ENCODE measurements at regions not wholly inside any gene's neighbourhood (a gene's known extent, or its start where the extent isn't known, plus 50 kb on each side); places are given as distances from the start of the nearest gene placed in this dataset.
"Not testable (repeated sequence)": the region's sequence is repeated elsewhere in the genome, so short reads cannot be mapped to it uniquely, and the experiment has no call there.

- H3K36me3 ChIP-seq: no peaks in the 10 kb centered on the region
- no peaks in the 10 kb centered on the region for H3K4me1 ChIP-seq
- intact Hi-C loops (cut with DNase I): no loop called here
- no peak overlapping the region for H3K27ac ChIP-seq (replicated peaks in 1 of 4)
- DNase-seq (ENCODE audit: extremely low spot score): no peak
- peaks cover 0 to 10% (median 3%) of the 10 kb centered on the region in 4 donors for H3K9me3 ChIP-seq
- no peaks in the 10 kb centered on the region for H3K27me3 ChIP-seq
- H3K4me3 ChIP-seq: no peak overlapping the region
- WGBS: 84% methylated on average over 2 of the region's 2 CpGs
- TF ChIP-seq POLR2A (IDR thresholded peaks at IDR 0.05; ENCODE audit: low read depth): no peak
- no peak for TF ChIP-seq CTCF (IDR thresholded peaks at IDR 0.05)
- no peak for TF ChIP-seq EP300 (IDR thresholded peaks at IDR 0.05)
- no peak for TF ChIP-seq POLR2AphosphoS5 (IDR thresholded peaks at IDR 0.05)
Observed at GRCh38 chr5:87210743-87211142, 56.9 kb upstream of the RASA1 start.

- H3K4me1 ChIP-seq: no peaks in the 10 kb centered on the region
- no peaks in the 10 kb centered on the region for H3K27me3 ChIP-seq
- peaks cover 0 to 10% (median 3%) of the 10 kb centered on the region in 4 donors for H3K9me3 ChIP-seq
- TF ChIP-seq POLR2AphosphoS5 (IDR thresholded peaks at IDR 0.05) (no peak), CTCF (IDR thresholded peaks at IDR 0.05) (no peak), POLR2A (IDR thresholded peaks at IDR 0.05; ENCODE audit: low read depth) (no peak), EP300 (IDR thresholded peaks at IDR 0.05) (no peak)
- no peaks in the 10 kb centered on the region for H3K36me3 ChIP-seq
- WGBS: 60% methylated on average over 1 of the region's 1 CpG
- DNase-seq (ENCODE audit: extremely low spot score): no peak
- no peak overlapping the region for H3K4me3 ChIP-seq
- intact Hi-C loops (cut with DNase I): no loop called here
- no peak overlapping the region for H3K27ac ChIP-seq (replicated peaks in 1 of 4)
Observed at GRCh38 chr5:87211676-87212075, 56.0 kb upstream of the RASA1 start.

- H3K27ac ChIP-seq (replicated peaks in 1 of 4); H3K36me3 ChIP-seq; H3K4me1 ChIP-seq; H3K27me3 ChIP-seq; intact Hi-C loops (cut with DNase I); DNase-seq (ENCODE audit: extremely low spot score); H3K9me3 ChIP-seq; H3K4me3 ChIP-seq: not testable (repeated sequence)
- WGBS: 90% methylated on average over 2 of the region's 2 CpGs
Observed at GRCh38 chr5:87212183-87212582, 55.5 kb upstream of the RASA1 start.

- not testable (repeated sequence) for H3K36me3 ChIP-seq
Observed at GRCh38 chr5:87217480-87217879, 50.2 kb upstream of the RASA1 start.

More at GRCh38 chr5:87217480-87217879, 50.2 kb upstream of the RASA1 start:
- DNase-seq (ENCODE audit: extremely low spot score); H3K9me3 ChIP-seq; H3K4me1 ChIP-seq; H3K4me3 ChIP-seq; H3K27me3 ChIP-seq; H3K27ac ChIP-seq (replicated peaks in 1 of 4); intact Hi-C loops (cut with DNase I): not testable (repeated sequence)
- WGBS: 72% methylated on average over 4 of the region's 4 CpGs

Small RNA genes lying in the stretch of these regions (small RNA-seq; reads per million reads assigned to genes)
- gene MIR4280: 0 reads per million in 3 donors
- 0 reads per million in 3 donors for gene RN7SKP34

Measured in esophagus muscularis mucosa (tissue), 4 donors.